Activated CD4-positive, alpha-beta T cell treated with anti-CD3 and anti-CD28 coated beads, Interleukin-2, amount 50 U/mL, for 1 hour (primary cell): ENCODE measurements at regions not wholly inside any gene's neighbourhood (a gene's known extent, or its start where the extent isn't known, plus 50 kb on each side); places are given as distances from the start of the nearest gene placed in this dataset.

Experiments used
- DNase-seq: peaks from one replicate; pipeline ENCODE4 v3.0.0-alpha.2; 2020

GRCh38 chr11:69545976-69546617, 64.6 kb downstream of the LINC01488 start:
- DNase-seq: no peak

- DNase-seq: no peak
Observed at GRCh38 chr11:69546735-69547370, 65.4 kb downstream of the LINC01488 start.

DNA sequence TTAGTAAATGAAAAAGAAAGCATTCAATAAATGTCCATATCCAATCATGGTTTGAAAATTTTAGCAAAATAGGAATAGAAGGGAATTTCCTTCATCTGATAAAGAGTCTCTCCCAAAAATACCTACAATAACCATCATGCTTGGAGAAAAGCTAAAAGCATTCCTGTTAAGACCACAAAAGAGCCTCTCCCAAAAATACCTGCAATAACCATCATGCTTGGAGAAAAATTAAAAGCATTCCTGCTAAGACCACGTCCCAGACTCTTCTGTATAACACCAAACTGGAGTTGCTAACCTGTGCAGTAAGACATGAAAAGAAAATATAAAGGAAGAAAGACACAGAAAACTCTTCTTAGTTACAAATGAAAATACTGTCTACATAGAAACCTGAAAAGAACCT, 69.4 kb downstream of the LINC01488 start:
- DNase-seq: no peak

GRCh38 chr11:69551963-69552362, 70.5 kb downstream of the LINC01488 start:
- DNase-seq: no peak

- no peak for DNase-seq
Observed at GRCh38 chr11:69552951-69553350, 71.5 kb downstream of the LINC01488 start.

GRCh38 chr11:69553416-69554357, 72.2 kb downstream of the LINC01488 start:
- no peak for DNase-seq

DNA sequence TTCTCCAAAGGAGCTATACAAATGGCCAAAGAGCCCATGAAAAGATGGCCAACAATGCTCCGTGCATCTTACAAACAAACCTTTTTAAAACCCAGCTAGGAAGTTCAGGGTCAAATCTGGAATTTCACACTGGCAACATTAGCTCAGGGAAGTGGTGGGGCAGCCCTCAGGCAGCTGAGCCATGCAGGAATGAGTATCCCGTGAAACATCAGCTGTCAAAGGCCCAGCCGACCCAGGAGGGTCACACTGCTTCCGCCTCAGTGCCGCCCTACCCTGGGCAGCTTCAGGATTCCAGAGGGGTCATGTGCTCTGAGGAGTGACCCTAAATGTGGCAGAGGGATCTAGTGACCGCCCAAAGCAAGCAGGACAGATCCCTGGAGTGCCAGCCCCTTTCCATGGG, 73.4 kb downstream of the LINC01488 start:
- DNase-seq: no peak

DNA sequence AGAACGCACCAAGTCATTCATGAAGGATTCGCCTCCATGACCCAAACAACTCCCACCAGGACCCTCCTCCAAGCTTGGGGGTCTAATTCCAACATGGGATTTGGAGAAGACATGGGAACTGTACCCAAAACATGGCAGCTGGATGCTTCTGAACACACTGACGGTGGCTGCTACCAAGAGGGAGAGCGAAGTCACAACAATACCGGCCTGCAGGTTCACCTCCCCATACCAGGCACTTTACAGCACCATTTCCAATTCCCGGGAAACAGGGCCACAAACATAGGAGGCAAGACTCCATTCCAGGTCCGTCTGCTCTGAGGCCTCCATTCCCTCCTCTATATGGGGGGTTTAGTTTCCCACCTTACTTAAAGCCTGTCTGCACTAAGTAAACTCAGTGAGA, 75.8 kb downstream of the LINC01488 start:
- no peak for DNase-seq

GRCh38 chr11:69558519-69558941, 77.1 kb downstream of the LINC01488 start:
- DNase-seq: peak; percentile 32

GRCh38 chr11:69559181-69559580, 77.7 kb downstream of the LINC01488 start:
- no peak for DNase-seq

DNA sequence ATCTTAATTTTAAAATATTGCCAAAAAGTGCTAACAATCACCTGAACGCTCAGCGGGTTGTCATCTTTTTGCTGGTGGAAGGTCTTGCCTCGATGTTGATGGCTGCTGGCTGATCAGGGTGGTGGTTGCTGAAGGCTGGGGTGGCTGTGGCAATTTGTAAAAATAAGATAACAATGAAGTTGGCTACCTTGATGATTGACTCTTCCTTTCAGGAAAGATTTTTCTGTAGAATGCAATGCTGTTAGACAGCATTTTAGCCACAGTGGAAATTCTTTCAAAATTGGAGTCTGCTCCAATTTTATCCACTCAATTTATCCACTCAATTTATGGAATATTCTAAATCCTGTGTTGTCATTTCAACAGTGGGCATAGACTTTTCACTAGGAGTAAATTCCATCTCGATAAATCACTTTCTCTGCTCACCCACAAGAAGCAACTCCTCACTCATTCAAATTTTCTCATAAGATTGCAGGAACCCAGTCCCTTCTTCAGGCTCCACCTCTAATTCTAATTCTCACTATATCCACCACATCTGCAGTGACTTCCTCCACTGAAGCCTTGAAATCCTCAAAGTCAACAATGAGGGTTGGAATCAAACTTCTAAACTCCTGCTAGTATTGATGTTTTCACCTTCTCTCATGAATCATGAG, 78.8 kb downstream of the LINC01488 start:
- no peak for DNase-seq

DNA sequence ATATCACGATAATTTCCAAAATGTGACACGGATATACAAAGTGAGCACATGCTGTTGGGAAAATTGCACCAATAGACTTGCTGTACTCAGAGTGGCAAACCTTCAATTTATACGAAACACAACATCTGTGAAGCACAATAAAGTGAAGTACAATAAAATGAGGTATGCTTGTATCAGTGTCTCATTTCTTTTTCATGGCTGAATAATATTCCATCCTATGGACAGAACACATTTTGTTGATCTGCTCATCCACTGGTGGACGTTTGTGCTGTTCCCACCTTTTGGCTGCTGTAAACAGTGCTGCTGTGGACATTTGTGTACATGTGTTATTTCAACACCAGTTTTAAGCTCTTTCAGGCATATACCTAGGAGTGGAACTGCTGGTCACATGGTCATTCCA, 78.7 kb upstream of the CCND1 start:
- DNase-seq: no peak

DNA sequence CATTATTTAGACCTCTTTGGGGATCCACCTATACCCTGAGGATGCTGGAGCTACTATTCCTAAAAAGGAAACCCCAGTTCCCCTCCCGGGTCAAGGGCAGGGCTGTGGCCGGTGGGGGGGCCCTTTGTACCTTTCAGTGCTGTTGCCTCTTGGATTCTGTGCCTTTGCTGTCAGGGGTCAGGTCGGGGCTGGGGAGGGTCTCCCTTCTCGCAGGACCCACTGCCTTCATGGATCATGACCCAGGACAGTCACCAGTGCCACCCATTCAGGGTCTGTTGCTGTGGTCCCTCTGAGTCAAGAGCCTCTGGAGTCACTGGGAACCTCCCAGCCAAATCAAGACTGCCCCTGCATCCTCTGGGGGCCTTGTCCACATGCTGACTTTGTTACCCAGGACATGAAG, 78.1 kb upstream of the CCND1 start:
- no peak for DNase-seq

DNA sequence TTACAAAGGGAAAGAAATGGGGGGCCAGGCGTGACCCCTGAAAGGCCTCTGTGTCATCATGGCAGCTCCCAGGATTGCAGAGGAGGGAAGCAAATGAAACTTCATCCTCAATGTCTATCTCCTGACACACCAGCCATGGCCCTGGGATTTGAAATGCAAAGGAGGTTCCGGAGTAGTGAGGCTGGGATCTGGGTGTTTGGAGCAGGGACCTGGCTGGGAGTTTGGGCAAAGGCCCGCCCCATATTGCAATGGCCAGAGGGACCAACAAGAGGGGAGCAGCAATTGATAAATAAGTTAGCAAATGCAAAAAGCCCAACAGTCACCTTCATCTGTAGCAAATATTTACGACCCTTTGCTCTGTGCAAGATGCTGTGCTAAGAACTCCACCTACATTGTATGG, 77.7 kb upstream of the CCND1 start:
- no peak for DNase-seq

- DNase-seq: no peak
Observed at GRCh38 chr11:69563946-69564775, 76.8 kb upstream of the CCND1 start.

GRCh38 chr11:69566001-69566400, 75.0 kb upstream of the CCND1 start:
- no peak for DNase-seq

GRCh38 chr11:69567951-69568808, 72.8 kb upstream of the CCND1 start:
- DNase-seq: no peak

DNA sequence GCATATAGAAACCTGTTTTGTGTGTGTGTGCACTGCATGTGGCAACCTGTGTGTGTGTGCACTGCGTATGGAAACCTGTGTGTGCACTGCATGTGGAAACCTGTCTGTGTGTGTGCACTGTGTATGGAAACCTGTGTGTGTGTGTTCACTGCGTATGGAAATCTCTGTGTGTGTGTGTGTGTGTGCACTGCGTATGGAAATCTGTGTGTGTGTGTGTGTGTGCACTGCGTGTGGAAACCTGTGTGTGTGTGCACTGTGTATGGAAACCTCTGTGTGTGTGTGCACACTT, 72.2 kb upstream of the CCND1 start:
- DNase-seq: no peak

DNA sequence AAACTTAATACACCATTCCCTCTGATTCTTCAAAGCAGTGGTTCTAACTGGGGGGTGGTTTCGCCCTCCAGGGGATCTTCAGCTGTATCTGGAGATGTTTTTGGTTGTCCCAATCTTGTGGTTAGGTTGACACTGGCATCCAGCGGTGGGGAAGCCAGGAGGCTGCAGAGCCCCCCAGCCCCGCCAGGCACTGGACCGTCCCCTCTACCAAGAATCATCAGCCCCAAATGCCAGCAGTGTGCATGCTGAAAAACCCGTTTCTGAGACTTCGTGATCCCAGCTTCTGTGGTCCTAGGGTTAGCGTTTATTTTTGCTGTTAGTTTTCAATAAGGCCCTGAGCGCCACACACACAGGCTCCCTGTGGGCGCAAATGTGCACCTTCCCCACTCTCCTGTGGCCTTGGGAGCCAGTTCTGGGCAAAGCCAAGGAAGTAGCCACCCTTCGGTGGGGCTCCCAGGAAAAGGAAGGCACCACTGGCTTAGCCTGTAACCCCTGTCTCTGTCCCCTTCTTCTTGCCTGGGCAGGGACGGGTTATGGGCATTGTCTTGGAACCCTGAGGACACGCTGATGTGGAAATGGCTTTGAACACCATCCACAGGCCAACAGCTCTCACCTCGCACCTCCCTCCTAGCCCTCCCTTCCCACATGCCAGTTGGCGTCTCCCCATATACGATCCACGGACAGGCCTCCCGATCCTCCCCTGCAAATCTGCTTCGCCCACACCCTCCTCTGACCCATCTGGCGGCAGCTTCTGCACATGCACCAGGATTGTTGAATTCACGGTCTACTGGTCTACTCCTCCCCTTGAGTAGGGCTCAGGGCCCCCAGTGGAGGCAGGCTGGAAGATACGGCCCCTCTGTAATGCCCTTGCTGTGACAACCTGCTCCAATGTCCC, 71.4 kb upstream of the CCND1 start:
- no peak for DNase-seq

DNA sequence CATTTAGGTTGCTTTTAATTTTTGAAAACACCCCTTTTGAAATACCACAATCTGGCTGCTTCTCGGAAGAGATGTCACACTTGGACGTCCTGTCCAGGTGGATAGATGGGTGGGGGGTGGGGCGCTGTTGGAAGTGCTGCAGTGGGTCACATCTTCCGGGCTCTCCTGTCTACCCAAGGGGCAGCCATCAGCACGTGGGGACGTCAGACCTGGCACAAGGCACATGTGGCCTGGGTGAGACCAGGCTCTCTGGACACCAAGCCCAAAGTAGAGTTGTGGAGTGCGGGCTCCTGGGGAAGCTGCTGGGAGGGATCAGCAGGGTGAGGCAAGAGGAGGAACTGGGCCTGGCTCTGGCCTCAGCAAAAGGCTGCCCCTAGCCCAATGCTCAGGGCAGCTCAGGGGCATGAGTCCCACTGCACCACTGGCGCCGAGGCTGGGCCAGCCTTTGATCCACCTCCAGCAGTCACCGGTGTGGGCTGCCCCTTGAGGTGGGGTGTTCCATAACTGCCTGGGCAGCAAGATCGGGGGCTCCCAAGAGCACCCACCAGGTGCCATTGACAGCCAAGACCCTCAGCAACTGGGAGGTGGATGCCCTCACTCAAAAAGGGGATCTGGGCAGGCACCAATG, 68.6 kb upstream of the CCND1 start:
- no peak for DNase-seq
